HL-60 (cell line): ENCODE measurements at regions not wholly inside any gene's neighbourhood (a gene's known extent, or its start where the extent isn't known, plus 50 kb on each side); places are given as distances from the start of the nearest gene placed in this dataset.

Experiments used
- POLR2AphosphoS5 ChIP-seq: IDR thresholded peaks from 2 replicates; pipeline ENCODE4 v1.6.1; 2012; ENCODE audit warnings: low read depth
- TF ChIP-seq, protein P1 (sequence below): IDR thresholded peaks from one replicate; pipeline ENCODE4 v1.5.1; 2011; ENCODE audit warnings: low read length, control low read depth, inconsistent platforms; ENCODE audit not compliant: insufficient read depth

DNA sequence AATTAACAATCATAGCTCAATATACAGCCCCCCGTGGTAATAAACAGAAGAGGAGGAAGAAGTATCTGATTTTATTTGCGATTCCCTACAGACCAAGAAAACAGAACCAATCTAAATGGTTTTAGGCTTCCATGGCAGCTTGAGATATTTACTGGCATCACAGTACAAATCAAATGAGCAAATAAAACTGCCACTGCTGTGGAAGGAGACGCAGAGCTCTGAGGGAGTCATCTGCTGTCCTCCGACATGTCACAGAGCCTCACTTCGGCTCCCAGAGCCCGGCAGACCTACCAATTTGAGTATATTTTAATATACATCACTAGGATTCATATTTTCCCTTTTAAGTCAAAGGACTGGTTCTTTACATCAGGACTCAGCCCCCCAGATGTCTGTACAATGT lies 145.2 kb upstream of the KCNQ5 start:
- TF ChIP-seq POLR2AphosphoS5, result no peak
- TF ChIP-seq, protein P1, sequence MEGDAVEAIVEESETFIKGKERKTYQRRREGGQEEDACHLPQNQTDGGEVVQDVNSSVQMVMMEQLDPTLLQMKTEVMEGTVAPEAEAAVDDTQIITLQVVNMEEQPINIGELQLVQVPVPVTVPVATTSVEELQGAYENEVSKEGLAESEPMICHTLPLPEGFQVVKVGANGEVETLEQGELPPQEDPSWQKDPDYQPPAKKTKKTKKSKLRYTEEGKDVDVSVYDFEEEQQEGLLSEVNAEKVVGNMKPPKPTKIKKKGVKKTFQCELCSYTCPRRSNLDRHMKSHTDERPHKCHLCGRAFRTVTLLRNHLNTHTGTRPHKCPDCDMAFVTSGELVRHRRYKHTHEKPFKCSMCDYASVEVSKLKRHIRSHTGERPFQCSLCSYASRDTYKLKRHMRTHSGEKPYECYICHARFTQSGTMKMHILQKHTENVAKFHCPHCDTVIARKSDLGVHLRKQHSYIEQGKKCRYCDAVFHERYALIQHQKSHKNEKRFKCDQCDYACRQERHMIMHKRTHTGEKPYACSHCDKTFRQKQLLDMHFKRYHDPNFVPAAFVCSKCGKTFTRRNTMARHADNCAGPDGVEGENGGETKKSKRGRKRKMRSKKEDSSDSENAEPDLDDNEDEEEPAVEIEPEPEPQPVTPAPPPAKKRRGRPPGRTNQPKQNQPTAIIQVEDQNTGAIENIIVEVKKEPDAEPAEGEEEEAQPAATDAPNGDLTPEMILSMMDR, result no peak
